ENCODE measurements at regions not wholly inside any gene's neighbourhood (a gene's known extent, or its start where the extent isn't known, plus 50 kb on each side); places are given as distances from the start of the nearest gene placed in this dataset.

GRCh38 chr5:167155387-167156005, 1135.9 kb upstream of the WWC1 start:
- no peak for DNase-seq

- no peak for DNase-seq
These were observed 1135.0 kb upstream of the WWC1 start for GRCh38 chr5:167156446-167156845.

- DNase-seq = no peak
These were observed 1132.9 kb upstream of the WWC1 start for GRCh38 chr5:167158588-167158987.

GRCh38 chr5:167160388-167160787, 1131.1 kb upstream of the WWC1 start:
- no peak for DNase-seq

- DNase-seq = no peak
These were observed 1124.7 kb upstream of the WWC1 start for GRCh38 chr5:167166696-167167095.

GRCh38 chr5:167167191-167167795, 1124.2 kb upstream of the WWC1 start:
- DNase-seq = no peak

- DNase-seq = no peak
These were observed 1122.5 kb upstream of the WWC1 start for GRCh38 chr5:167168971-167169370.

GRCh38 chr5:167171056-167171455, 1120.4 kb upstream of the WWC1 start:
- no peak for DNase-seq

GRCh38 chr5:167177736-167178135, 1113.7 kb upstream of the WWC1 start:
- DNase-seq = no peak

- DNase-seq = no peak
These were observed 1110.5 kb upstream of the WWC1 start for GRCh38 chr5:167180906-167181305.

- no peak for DNase-seq
These were observed 1085.6 kb upstream of the WWC1 start for GRCh38 chr5:167205881-167206280.

- DNase-seq = no peak
These were observed 1084.4 kb upstream of the WWC1 start for GRCh38 chr5:167207081-167207480.

- no peak for DNase-seq
These were observed 1082.5 kb upstream of the WWC1 start for GRCh38 chr5:167208911-167209310.

- no peak for DNase-seq
These were observed 1074.2 kb upstream of the WWC1 start for GRCh38 chr5:167217097-167217743.

GRCh38 chr5:167219298-167219697, 1072.1 kb upstream of the WWC1 start:
- no peak for DNase-seq

- no peak for DNase-seq
These were observed 1065.1 kb upstream of the WWC1 start for GRCh38 chr5:167226386-167226785.

GRCh38 chr5:167228134-167228533, 1063.3 kb upstream of the WWC1 start:
- DNase-seq = no peak

GRCh38 chr5:167229751-167230150, 1061.7 kb upstream of the WWC1 start:
- no peak for DNase-seq

- no peak for DNase-seq
These were observed 1061.0 kb upstream of the WWC1 start for GRCh38 chr5:167230414-167230813.

GRCh38 chr5:167232675-167233311, 1058.7 kb upstream of the WWC1 start:
- no peak for DNase-seq

GRCh38 chr5:167233507-167234220, 1057.8 kb upstream of the WWC1 start:
- DNase-seq = no peak

GRCh38 chr5:167241436-167242067, 1049.9 kb upstream of the WWC1 start:
- no peak for DNase-seq

- no peak for DNase-seq
These were observed 1048.7 kb upstream of the WWC1 start for GRCh38 chr5:167242701-167243100.
